Chondrocyte (in vitro differentiated cells): ENCODE measurements at regions not wholly inside any gene's neighbourhood (a gene's known extent, or its start where the extent isn't known, plus 50 kb on each side); places are given as distances from the start of the nearest gene placed in this dataset.

Experiments used
- DNase-seq: peaks from one replicate; pipeline ENCODE4 v3.0.0; 2021; ENCODE audit warnings: mixed read lengths, low spot score
- H3K27ac Mint-ChIP-seq: one replicate; pipeline ENCODE4 v1.8.0; 2021; ENCODE audit warnings: mild to moderate bottlenecking, moderate library complexity, mixed read lengths; ENCODE audit not compliant: unreplicated experiment
- H3K27me3 Mint-ChIP-seq: 2 replicates; pipeline ENCODE4 v1.8.0; 2021; ENCODE audit warnings: low read depth, mixed read lengths
- H3K36me3 Mint-ChIP-seq: 2 replicates; pipeline ENCODE4 v1.8.0; 2021; ENCODE audit warnings: low read depth, mixed read lengths
- H3K4me1 Mint-ChIP-seq: 2 replicates; pipeline ENCODE4 v1.8.0; 2021; ENCODE audit warnings: low read depth, mild to moderate bottlenecking, mixed read lengths
- H3K4me3 Mint-ChIP-seq: one replicate; pipeline ENCODE4 v1.8.0; 2021; ENCODE audit warnings: mild to moderate bottlenecking, moderate library complexity, mixed read lengths; ENCODE audit not compliant: unreplicated experiment
- H3K9me3 Mint-ChIP-seq: 2 replicates; pipeline ENCODE4 v1.8.0; 2021; ENCODE audit warnings: low read depth, mixed read lengths
- CTCF ChIP-seq: fragments of 200-600 bp; sonication (generic); IDR thresholded peaks from 2 replicates; pipeline ENCODE4 v1.5.0; 2021; ENCODE audit warnings: antibody characterized with exemption, mild to moderate bottlenecking, moderate library complexity

DNA sequence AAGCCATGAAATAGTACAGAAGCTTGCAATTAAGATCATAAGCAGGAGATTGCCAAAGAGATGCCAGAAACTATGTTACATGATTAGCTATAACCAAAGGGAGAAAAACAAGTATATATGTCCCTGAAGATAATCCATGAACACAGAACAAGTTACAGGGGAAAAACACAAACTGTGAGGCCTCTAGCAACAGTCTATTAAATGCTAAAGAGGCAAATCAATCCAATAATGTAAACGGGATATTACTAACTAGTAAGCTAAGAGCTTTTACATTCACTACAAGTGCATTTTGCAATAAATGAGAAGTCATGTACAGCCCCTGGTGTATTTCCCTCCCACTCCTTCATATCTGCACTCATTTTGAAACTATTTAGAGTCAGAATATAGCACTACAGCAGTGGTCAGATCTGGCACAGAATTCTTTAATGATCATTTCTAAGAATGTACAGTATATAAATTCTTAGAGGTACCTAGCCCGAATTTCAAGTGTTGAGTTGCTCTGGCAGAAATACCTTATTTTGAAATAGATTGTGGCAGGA is 449.8 kb upstream of the SMIM31 start:
- Mint-ChIP-seq H3K27ac (no peak overlapping the region), H3K27me3 (peaks cover under 1% of the 10 kb centered on the region), H3K9me3 (no peaks in the 10 kb centered on the region), H3K36me3 (no peaks in the 10 kb centered on the region), H3K4me1 (no peaks in the 10 kb centered on the region), H3K4me3 (no peak overlapping the region)
- no peak for TF ChIP-seq CTCF
- DNase-seq = no peak

- Mint-ChIP-seq H3K27ac (no peak overlapping the region), H3K4me3 (no peak overlapping the region), H3K4me1 (no peaks in the 10 kb centered on the region), H3K9me3 (no peaks in the 10 kb centered on the region), H3K27me3 (peaks cover 2% of the 10 kb centered on the region), H3K36me3 (no peaks in the 10 kb centered on the region)
- no peak for TF ChIP-seq CTCF
- DNase-seq = no peak
Measured at GRCh38 chr4:164304861-164305260, 449.1 kb upstream of the SMIM31 start.

GRCh38 chr4:164307262-164307661 is 446.7 kb upstream of the SMIM31 start:
- no peak overlapping the region for H3K27ac Mint-ChIP-seq
- H3K4me3 Mint-ChIP-seq = no peak overlapping the region
- H3K9me3 Mint-ChIP-seq = no peaks in the 10 kb centered on the region
- no peaks in the 10 kb centered on the region for H3K36me3 Mint-ChIP-seq
- TF ChIP-seq CTCF = no peak
- H3K27me3 Mint-ChIP-seq = peaks cover 5% of the 10 kb centered on the region
- no peak for DNase-seq
- H3K4me1 Mint-ChIP-seq = no peaks in the 10 kb centered on the region

DNA sequence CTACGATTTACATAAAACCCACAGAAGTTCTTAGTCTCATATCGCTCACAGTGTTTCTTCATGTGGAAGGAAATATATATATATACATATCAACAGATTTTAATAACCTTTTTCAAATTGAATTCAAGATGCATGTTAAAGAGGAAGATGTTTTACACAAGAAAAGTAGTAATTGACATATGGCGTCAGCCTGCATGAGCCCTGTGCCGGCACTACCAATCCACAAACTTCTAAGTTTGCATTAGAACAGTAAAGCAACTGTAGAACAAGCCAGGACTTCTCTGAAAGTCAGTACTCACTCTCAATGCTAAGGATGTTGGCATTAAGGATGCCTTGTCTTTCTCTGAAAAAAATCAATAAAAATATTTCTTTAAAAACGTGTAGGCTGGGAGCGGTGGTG is 441.3 kb upstream of the SMIM31 start:
- H3K9me3 Mint-ChIP-seq = peaks cover 5% of the 10 kb centered on the region
- no peak overlapping the region for H3K4me3 Mint-ChIP-seq
- H3K4me1 Mint-ChIP-seq = no peaks in the 10 kb centered on the region
- no peak for DNase-seq
- peaks cover 8% of the 10 kb centered on the region for H3K27me3 Mint-ChIP-seq
- H3K27ac Mint-ChIP-seq = no peak overlapping the region
- no peaks in the 10 kb centered on the region for H3K36me3 Mint-ChIP-seq
- no peak for TF ChIP-seq CTCF

DNA sequence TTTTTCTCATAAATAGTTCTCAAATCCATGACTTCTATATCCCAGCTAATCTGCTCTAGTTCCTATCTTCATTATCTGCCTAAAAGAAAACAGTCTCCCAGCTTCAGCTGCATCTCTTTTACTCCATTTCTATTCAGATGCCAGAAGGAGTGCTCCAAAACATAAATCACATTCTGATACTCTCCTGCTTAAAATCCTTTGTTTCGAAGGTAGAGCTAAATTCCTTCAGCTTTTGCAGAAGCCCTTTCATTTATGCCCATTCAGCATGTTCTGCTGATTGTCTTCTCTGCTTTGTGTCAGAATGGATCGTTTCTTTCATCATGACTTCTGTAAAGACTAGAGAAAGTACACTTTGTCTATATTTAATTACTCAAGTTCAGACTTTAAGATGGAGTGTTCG is 440.1 kb upstream of the SMIM31 start:
- peaks cover 5% of the 10 kb centered on the region for H3K9me3 Mint-ChIP-seq
- DNase-seq = no peak
- H3K4me3 Mint-ChIP-seq = no peak overlapping the region
- no peak overlapping the region for H3K27ac Mint-ChIP-seq
- TF ChIP-seq CTCF = no peak
- peaks cover 8% of the 10 kb centered on the region for H3K27me3 Mint-ChIP-seq
- no peaks in the 10 kb centered on the region for H3K36me3 Mint-ChIP-seq
- H3K4me1 Mint-ChIP-seq = no peaks in the 10 kb centered on the region
